OCI-LY7 (cell line): ENCODE measurements at regions not wholly inside any gene's neighbourhood (a gene's known extent, or its start where the extent isn't known, plus 50 kb on each side); places are given as distances from the start of the nearest gene placed in this dataset.

Source experiments
- EZH2phosphoT487 ChIP-seq: fragments of 200-600 bp; sonication (generic); IDR thresholded peaks from 2 replicates; pipeline ENCODE4 v1.6.1; 2018; ENCODE audit warnings: low read depth, borderline replicate concordance, mild to moderate bottlenecking, mixed run types, antibody characterized with exemption, low read length, moderate library complexity, mixed read lengths
- TF ChIP-seq, protein P1 (sequence below): fragments of 200-600 bp; sonication (generic); conservative IDR thresholded peaks from 2 replicates; pipeline ENCODE4 v1.5.1; 2014; ENCODE audit warnings: mild to moderate bottlenecking, antibody characterized with exemption, low read length, moderate library complexity, mixed read lengths

DNA sequence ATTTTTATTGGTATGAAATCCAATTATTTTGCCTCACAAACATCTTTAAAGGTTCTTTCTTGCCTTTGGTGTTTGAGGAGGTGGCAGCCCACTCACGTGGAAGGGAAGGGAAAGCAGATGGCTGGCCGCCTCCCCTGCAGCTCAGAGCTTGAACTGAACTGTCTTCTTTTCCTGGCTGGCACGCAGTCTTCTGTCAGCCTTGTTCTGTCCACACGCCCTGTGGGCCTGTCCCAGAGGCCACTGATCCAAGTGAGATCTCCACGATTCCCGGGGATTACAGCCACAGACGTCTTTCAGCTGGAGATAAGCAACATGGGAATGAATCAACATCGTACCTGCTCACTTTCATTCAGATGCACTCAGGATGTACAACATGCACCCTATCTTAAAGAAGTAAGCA is 73.3 kb downstream of the TMEM18 start:
- TF ChIP-seq, protein P1, sequence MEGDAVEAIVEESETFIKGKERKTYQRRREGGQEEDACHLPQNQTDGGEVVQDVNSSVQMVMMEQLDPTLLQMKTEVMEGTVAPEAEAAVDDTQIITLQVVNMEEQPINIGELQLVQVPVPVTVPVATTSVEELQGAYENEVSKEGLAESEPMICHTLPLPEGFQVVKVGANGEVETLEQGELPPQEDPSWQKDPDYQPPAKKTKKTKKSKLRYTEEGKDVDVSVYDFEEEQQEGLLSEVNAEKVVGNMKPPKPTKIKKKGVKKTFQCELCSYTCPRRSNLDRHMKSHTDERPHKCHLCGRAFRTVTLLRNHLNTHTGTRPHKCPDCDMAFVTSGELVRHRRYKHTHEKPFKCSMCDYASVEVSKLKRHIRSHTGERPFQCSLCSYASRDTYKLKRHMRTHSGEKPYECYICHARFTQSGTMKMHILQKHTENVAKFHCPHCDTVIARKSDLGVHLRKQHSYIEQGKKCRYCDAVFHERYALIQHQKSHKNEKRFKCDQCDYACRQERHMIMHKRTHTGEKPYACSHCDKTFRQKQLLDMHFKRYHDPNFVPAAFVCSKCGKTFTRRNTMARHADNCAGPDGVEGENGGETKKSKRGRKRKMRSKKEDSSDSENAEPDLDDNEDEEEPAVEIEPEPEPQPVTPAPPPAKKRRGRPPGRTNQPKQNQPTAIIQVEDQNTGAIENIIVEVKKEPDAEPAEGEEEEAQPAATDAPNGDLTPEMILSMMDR, result no peak
- no peak for TF ChIP-seq EZH2phosphoT487
